Body of pancreas (tissue), 4 donors: ENCODE measurements at regions not wholly inside any gene's neighbourhood (a gene's known extent, or its start where the extent isn't known, plus 50 kb on each side); places are given as distances from the start of the nearest gene placed in this dataset.
"Not testable (repeated sequence)": the region's sequence is repeated elsewhere in the genome, so short reads cannot be mapped to it uniquely, and the experiment has no call there.

Experiments
- ATAC-seq: fragments of 150-250 bp; one replicate; pipeline ENCODE4 v1.9.1; 2016
- DNase-seq, 4 donors: peaks; one replicate each; pipeline ENCODE4 v3.0.0-alpha.2; 2019
- H3K27ac ChIP-seq, 4 donors: fragments of 200-600 bp; sonication (generic); 1 replicate in 3 of 4; 2 replicates in 1 of 4; pipeline versions ENCODE4 v1.5.1 to v1.6.1; 2016 to 2019; ENCODE audit warnings: mild to moderate bottlenecking in 1 of 4, mixed read lengths in 1 of 4, moderate library complexity in 1 of 4
- H3K27me3 ChIP-seq, 2 donors: fragments of 200-600 bp; sonication (generic); one replicate each; pipeline ENCODE4 v1.6.0; 2016; ENCODE audit warnings: mild to moderate bottlenecking in 1 of 2
- H3K36me3 ChIP-seq, 2 donors: fragments of 200-600 bp; sonication (generic); replicated peaks in 1 of 2; 2 replicates each; pipeline ENCODE4 v1.5.1; 2016; ENCODE audit warnings: low read depth in 2 of 2; ENCODE audit not compliant: insufficient read depth in 1 of 2
- H3K4me1 ChIP-seq: fragments of 200-600 bp; sonication (generic); one replicate; pipeline ENCODE4 v1.6.0; 2016
- H3K4me3 ChIP-seq, 2 donors: fragments of 200-600 bp; sonication (generic); 1 replicate in 1 of 2; 2 replicates in 1 of 2; pipeline ENCODE4 v1.5.1; 2016 to 2019
- H3K9me3 ChIP-seq, 3 donors: fragments of 200-600 bp; sonication (generic); 1 replicate in 2 of 3; 2 replicates in 1 of 3; pipeline ENCODE4 v1.5.1; 2016
- CTCF ChIP-seq, 7 experiments: fragments of 450-650 bp in 4 of 7; fragments of 200-600 bp in 3 of 7; sonication (generic) in 3 of 7; IDR thresholded peaks; one replicate each; pipeline ENCODE4 v1.5.1; 2016 to 2019; ENCODE audit warnings: antibody characterized with exemption in 7 of 7
- POLR2A ChIP-seq, 3 donors: fragments of 450-650 bp; IDR thresholded peaks; one replicate each; pipeline ENCODE4 v1.6.1; 2016; ENCODE audit warnings: antibody characterized with exemption in 3 of 3, mild to moderate bottlenecking in 2 of 3
- WGBS, 2 donors: methylation state at CpG; one replicate each; pipeline ENCODE4 v1.1.5; 2017; 5-methylcytosine and 5-hydroxymethylcytosine counted together
- intact Hi-C: fragments of 100-400 bp; cut with DNase I; formaldehyde crosslinking; loops from one replicate; pipeline ENCODE4 v1.15.1; 2023

- TF ChIP-seq POLR2A (IDR thresholded peaks at IDR 0.05): no peak
- TF ChIP-seq CTCF (IDR thresholded peaks at IDR 0.05): no peak
- DNase-seq (no peak), ATAC-seq (no peak)
- no peaks in the 10 kb centered on the region for H3K9me3 ChIP-seq
- WGBS, 2 donors: 72 to 86% methylated on average over 6 of the region's 6 CpGs
- no peaks in the 10 kb centered on the region for H3K36me3 ChIP-seq
- H3K27me3 ChIP-seq: no peaks in the 10 kb centered on the region
- H3K4me3 ChIP-seq: no peak overlapping the region
- intact Hi-C loops: no loop called here
- H3K4me1 ChIP-seq: no peaks in the 10 kb centered on the region
- H3K27ac ChIP-seq: no peak overlapping the region
Observed at GRCh38 chrX:63281465-63281864, 69.7 kb downstream of the SPIN4 start.

DNA sequence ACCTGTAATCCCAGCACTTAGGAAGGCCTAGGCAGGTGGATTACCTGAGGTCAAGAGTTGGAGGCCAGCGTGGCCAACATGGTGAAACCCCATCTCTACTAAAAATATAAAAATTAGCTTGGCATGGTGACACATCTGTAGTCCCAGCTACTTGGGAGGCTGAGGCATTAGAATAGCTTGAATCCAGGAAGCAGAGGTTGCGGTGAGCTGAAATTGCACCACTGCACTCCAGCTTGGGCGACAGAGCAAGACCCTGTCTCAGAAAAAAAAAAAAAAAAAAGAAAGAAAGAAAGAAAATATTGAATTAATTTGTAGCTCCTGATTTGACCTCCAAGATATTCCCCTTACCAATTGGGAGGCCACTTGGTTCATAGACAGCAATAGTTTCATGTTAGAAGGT is 73.7 kb downstream of the SPIN4 start:
- H3K27ac ChIP-seq, H3K36me3 ChIP-seq, H3K4me3 ChIP-seq, intact Hi-C loops, H3K9me3 ChIP-seq, H3K27me3 ChIP-seq, H3K4me1 ChIP-seq, ATAC-seq, DNase-seq: not testable (repeated sequence)
- WGBS, 2 donors: 80 to 85% methylated on average over 1 to 3 of the region's 3 CpGs

DNA sequence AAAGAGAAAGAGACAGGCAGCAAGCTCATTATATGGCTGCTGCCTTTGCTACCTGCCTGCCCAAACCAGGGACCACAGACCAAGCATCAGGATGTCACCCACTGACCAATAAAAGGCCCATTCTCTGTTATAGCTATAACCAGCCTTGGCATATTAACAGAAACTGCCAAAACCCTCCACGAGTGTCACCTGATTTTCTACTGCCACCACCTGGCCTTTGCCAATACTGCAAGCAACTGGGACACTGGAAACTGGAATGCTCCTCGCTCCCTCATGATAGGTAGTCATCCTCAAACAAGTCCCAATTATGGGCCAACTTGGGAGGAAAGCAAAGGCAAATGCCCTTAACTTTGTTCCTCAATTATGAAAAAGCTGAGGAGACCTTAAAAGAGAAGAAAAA is 76.0 kb downstream of the SPIN4 start:
- WGBS, 2 donors: 20 to 50% methylated on average over 2 of the region's 2 CpGs
- Histone ChIP-seq H3K27me3 (no peaks in the 10 kb centered on the region), H3K9me3 (no peaks in the 10 kb centered on the region), H3K27ac (no peak overlapping the region), H3K4me1 (no peaks in the 10 kb centered on the region), H3K4me3 (no peak overlapping the region), H3K36me3 (no peaks in the 10 kb centered on the region)
- peak in 5 of 7 experiments; percentile 21 to 47 (median 28) for TF ChIP-seq CTCF (IDR thresholded peaks at IDR 0.05)
- no peak for TF ChIP-seq POLR2A (IDR thresholded peaks at IDR 0.05)
- intact Hi-C loops: no loop called here
- peak; percentile 6 to 59 (median 23) for DNase-seq
- ATAC-seq: no peak

- H3K27ac ChIP-seq: no peak overlapping the region
- H3K9me3 ChIP-seq: no peaks in the 10 kb centered on the region
- intact Hi-C loops: no loop called here
- DNase-seq: no peak
- H3K4me3 ChIP-seq: no peak overlapping the region
- WGBS, 2 donors: 90 to 95% methylated on average over 8 of the region's 8 CpGs
- H3K27me3 ChIP-seq: no peaks in the 10 kb centered on the region
- TF ChIP-seq POLR2A (IDR thresholded peaks at IDR 0.05) (no peak), CTCF (IDR thresholded peaks at IDR 0.05) (no peak)
- no peak for ATAC-seq
- H3K36me3 ChIP-seq: no peaks in the 10 kb centered on the region
- H3K4me1 ChIP-seq: no peaks in the 10 kb centered on the region
Observed at GRCh38 chrX:63270873-63271272, 80.3 kb downstream of the SPIN4 start.

GRCh38 chrX:63258144-63258543 is 93.0 kb downstream of the SPIN4 start:
- TF ChIP-seq CTCF (IDR thresholded peaks at IDR 0.05) (no peak), POLR2A (IDR thresholded peaks at IDR 0.05) (no peak)
- Histone ChIP-seq H3K36me3 (no peaks in the 10 kb centered on the region), H3K4me1 (no peaks in the 10 kb centered on the region), H3K27me3 (no peaks in the 10 kb centered on the region), H3K27ac (no peak overlapping the region), H3K4me3 (no peak overlapping the region), H3K9me3 (no peaks in the 10 kb centered on the region)
- intact Hi-C loops: no loop called here
- DNase-seq (no peak), ATAC-seq (no peak)
- WGBS, 2 donors: 78% methylated on average over 1 of the region's 1 CpG
